Gastroesophageal sphincter (tissue), 3 donors: ENCODE measurements at regions not wholly inside any gene's neighbourhood (a gene's known extent, or its start where the extent isn't known, plus 50 kb on each side); places are given as distances from the start of the nearest gene placed in this dataset.

Experiments used
- POLR2AphosphoS5 ChIP-seq: sonication (generic); formaldehyde crosslinking; IDR thresholded peaks from one replicate; pipeline ENCODE4 v1.6.1; 2017; ENCODE audit warnings: antibody characterized with exemption
- TF ChIP-seq, protein P1 (sequence below), 4 experiments: fragments of 200-600 bp in 2 of 4; fragments of 450-650 bp in 2 of 4; sonication (generic) in 1 of 4; IDR thresholded peaks; one replicate each; pipeline ENCODE4 v1.5.1; 2017 to 2019; ENCODE audit warnings: antibody characterized with exemption in 4 of 4, mild to moderate bottlenecking in 2 of 4, moderate library complexity in 2 of 4

DNA sequence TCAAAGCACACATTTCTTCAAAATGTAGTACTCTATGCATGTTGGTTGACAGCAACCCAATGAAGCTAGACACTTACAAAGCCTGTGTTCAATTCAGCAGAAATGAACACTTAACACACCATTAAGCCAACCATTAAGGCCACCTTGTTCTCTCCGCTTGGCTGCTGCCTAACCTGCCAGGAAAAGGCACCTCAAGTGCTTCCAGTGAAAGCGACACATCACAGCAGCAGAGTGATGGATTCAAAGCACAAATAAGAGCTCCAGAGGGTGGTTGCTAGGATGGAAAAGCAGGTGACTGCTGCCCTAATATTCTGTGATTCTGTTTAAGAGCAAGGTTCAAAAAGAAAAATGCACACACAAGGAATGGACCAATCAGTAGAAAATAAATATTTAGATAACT, 81.5 kb upstream of the GNAI1 start:
- TF ChIP-seq, protein P1, sequence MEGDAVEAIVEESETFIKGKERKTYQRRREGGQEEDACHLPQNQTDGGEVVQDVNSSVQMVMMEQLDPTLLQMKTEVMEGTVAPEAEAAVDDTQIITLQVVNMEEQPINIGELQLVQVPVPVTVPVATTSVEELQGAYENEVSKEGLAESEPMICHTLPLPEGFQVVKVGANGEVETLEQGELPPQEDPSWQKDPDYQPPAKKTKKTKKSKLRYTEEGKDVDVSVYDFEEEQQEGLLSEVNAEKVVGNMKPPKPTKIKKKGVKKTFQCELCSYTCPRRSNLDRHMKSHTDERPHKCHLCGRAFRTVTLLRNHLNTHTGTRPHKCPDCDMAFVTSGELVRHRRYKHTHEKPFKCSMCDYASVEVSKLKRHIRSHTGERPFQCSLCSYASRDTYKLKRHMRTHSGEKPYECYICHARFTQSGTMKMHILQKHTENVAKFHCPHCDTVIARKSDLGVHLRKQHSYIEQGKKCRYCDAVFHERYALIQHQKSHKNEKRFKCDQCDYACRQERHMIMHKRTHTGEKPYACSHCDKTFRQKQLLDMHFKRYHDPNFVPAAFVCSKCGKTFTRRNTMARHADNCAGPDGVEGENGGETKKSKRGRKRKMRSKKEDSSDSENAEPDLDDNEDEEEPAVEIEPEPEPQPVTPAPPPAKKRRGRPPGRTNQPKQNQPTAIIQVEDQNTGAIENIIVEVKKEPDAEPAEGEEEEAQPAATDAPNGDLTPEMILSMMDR (IDR thresholded peaks at IDR 0.05): no peak
- TF ChIP-seq POLR2AphosphoS5: no peak
